Endothelial cell (in vitro differentiated cells): ENCODE measurements at regions not wholly inside any gene's neighbourhood (a gene's known extent, or its start where the extent isn't known, plus 50 kb on each side); places are given as distances from the start of the nearest gene placed in this dataset.

Experiments
- DNase-seq: peaks from one replicate; pipeline ENCODE4 v3.0.0; 2021; ENCODE audit warnings: low spot score
- H3K27ac Mint-ChIP-seq: one replicate; pipeline ENCODE4 v1.8.0; 2021; ENCODE audit warnings: mixed read lengths, inconsistent platforms; ENCODE audit not compliant: unreplicated experiment
- H3K27me3 Mint-ChIP-seq: one replicate; pipeline ENCODE4 v1.8.0; 2021; ENCODE audit warnings: mild to moderate bottlenecking, moderate library complexity, mixed read lengths, inconsistent platforms; ENCODE audit not compliant: unreplicated experiment
- H3K36me3 Mint-ChIP-seq: one replicate; pipeline ENCODE4 v1.8.0; 2021; ENCODE audit warnings: mild to moderate bottlenecking, low read depth, mixed read lengths, inconsistent platforms; ENCODE audit not compliant: unreplicated experiment
- H3K4me1 Mint-ChIP-seq: one replicate; pipeline ENCODE4 v1.8.0; 2021; ENCODE audit warnings: mild to moderate bottlenecking, mixed read lengths, inconsistent platforms; ENCODE audit not compliant: unreplicated experiment
- H3K4me3 Mint-ChIP-seq: one replicate; pipeline ENCODE4 v1.8.0; 2021; ENCODE audit warnings: mild to moderate bottlenecking, mixed read lengths, inconsistent platforms; ENCODE audit not compliant: unreplicated experiment
- H3K9me3 Mint-ChIP-seq: one replicate; pipeline ENCODE4 v1.8.0; 2021; ENCODE audit warnings: mixed read lengths, inconsistent platforms; ENCODE audit not compliant: unreplicated experiment
- TF ChIP-seq, protein P1 (sequence below): fragments of 200-600 bp; sonication (generic); IDR thresholded peaks from one replicate; pipeline ENCODE4 v1.5.0; 2021; ENCODE audit warnings: antibody characterized with exemption; ENCODE audit not compliant: unreplicated experiment

GRCh38 chr9:81823672-81824554, 104.3 kb upstream of the SPATA31D4 start:
- Mint-ChIP-seq H3K27me3 (peaks cover 4% of the 10 kb centered on the region), H3K36me3 (no peaks in the 10 kb centered on the region), H3K9me3 (no peaks in the 10 kb centered on the region), H3K4me1 (peaks cover 8% of the 10 kb centered on the region), H3K27ac (no peak overlapping the region), H3K4me3 (no peak overlapping the region)
- no peak for DNase-seq
- TF ChIP-seq, protein P1, sequence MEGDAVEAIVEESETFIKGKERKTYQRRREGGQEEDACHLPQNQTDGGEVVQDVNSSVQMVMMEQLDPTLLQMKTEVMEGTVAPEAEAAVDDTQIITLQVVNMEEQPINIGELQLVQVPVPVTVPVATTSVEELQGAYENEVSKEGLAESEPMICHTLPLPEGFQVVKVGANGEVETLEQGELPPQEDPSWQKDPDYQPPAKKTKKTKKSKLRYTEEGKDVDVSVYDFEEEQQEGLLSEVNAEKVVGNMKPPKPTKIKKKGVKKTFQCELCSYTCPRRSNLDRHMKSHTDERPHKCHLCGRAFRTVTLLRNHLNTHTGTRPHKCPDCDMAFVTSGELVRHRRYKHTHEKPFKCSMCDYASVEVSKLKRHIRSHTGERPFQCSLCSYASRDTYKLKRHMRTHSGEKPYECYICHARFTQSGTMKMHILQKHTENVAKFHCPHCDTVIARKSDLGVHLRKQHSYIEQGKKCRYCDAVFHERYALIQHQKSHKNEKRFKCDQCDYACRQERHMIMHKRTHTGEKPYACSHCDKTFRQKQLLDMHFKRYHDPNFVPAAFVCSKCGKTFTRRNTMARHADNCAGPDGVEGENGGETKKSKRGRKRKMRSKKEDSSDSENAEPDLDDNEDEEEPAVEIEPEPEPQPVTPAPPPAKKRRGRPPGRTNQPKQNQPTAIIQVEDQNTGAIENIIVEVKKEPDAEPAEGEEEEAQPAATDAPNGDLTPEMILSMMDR: no peak

DNA sequence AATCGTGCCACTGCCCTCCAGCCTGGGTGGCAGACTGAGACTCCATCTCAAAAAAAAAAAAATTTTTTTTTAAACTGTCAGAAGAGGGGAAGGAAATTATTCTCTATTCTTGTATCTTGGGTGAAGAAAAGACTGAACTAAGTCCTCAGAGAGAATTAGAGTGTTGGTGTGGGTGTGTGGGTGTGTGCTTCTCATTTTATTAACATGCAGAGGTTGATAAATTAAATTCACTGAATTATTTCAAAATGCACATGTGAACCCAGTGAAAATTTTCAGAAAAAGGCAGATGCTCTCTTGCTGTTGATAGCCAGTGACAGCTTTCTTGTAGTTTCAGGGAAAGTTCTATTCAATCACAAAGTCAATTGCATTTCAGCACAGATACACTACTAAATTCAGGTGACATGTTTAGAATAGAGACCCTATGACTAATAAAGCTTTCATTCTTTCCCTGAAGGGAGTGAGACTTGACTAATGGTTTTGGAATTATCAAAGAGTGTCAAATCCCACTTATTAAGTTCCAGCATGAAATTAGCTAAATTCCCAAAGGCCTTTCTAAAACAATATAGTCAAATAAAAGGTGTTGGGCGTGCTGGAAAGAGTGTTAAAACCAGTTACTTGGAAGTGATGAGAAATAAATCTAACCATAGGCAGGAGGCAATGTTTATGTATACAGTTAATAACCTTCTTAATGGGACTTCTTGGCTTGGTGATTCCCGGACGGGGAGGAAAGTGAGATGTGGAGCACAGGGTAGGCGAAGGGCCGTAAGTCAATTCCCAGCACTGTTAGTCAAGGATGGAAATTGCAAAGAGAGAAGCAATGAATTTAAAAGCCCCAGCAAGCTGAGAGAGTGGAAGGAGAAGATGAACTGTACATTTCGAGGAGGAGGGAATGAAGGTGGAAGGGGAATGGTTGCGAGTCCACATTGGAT, 103.2 kb upstream of the SPATA31D4 start:
- H3K9me3 Mint-ChIP-seq: no peaks in the 10 kb centered on the region

DNA sequence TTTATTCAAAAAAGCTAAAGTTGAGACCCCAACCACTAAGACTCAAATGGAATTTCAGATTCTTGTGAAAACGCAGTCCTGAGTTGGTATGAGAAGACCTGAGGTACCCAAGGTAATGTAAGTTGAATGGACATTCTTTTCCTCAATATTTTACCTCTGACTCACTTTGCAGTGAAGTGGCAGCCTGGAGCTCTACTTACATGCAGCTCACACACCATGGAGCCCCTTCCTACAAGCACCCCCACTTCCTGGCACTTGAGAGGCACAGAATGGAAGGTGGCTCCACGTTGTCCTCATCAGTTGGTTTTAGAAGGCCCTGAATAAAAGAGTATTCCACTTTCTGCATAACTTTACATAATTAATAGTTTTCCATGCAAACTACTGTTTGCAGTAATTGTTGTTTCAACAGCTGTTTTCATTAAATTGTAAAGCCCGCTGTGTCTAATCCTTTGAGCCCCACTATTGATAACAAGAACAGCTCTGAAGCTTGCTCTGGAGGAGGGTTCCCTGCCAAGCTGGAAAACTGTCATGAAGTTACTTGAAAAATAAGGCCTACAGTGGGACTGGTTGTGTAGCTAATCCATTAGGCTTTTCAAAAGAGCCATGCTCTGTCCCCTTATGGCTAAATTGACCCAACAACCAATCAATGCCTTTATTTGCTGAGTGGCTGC, 102.2 kb upstream of the SPATA31D4 start:
- peaks cover 10% of the 10 kb centered on the region for H3K4me1 Mint-ChIP-seq
- no peak overlapping the region for H3K4me3 Mint-ChIP-seq
- no peak for DNase-seq

More for the DNA sequence above, 103.2 kb upstream of the SPATA31D4 start:
- H3K36me3 Mint-ChIP-seq: no peaks in the 10 kb centered on the region
- H3K27ac Mint-ChIP-seq: no peak overlapping the region
- H3K4me1 Mint-ChIP-seq: peaks cover 11% of the 10 kb centered on the region
- H3K4me3 Mint-ChIP-seq: no peak overlapping the region
- H3K27me3 Mint-ChIP-seq: peaks cover 4% of the 10 kb centered on the region
- DNase-seq: no peak
- TF ChIP-seq, protein P1: no peak

GRCh38 chr9:81826517-81826906, 101.7 kb upstream of the SPATA31D4 start:
- no peaks in the 10 kb centered on the region for H3K36me3 Mint-ChIP-seq
- H3K9me3 Mint-ChIP-seq: no peaks in the 10 kb centered on the region
- H3K4me3 Mint-ChIP-seq: no peak overlapping the region
- H3K4me1 Mint-ChIP-seq: peaks cover 10% of the 10 kb centered on the region
- no peak overlapping the region for H3K27ac Mint-ChIP-seq
- no peak for DNase-seq
- peaks cover 4% of the 10 kb centered on the region for H3K27me3 Mint-ChIP-seq
- TF ChIP-seq, protein P1: no peak

More for the DNA sequence above, 102.2 kb upstream of the SPATA31D4 start:
- H3K27me3 Mint-ChIP-seq: peaks cover 4% of the 10 kb centered on the region
- no peak overlapping the region for H3K27ac Mint-ChIP-seq
- H3K9me3 Mint-ChIP-seq: no peaks in the 10 kb centered on the region
- no peaks in the 10 kb centered on the region for H3K36me3 Mint-ChIP-seq
- TF ChIP-seq, protein P1: no peak
